ENCODE measurements at regions not wholly inside any gene's neighbourhood (a gene's known extent, or its start where the extent isn't known, plus 50 kb on each side); places are given as distances from the start of the nearest gene placed in this dataset.

GRCh38 chr2:84088656-84089055 is 370.4 kb downstream of the SUCLG1 start:
- TF ChIP-seq CTCF (optimal IDR thresholded peaks at IDR 0.05 in 1 of 3, IDR thresholded peaks at IDR 0.05 in 1 of 3, conservative IDR thresholded peaks at IDR 0.05 in 1 of 3; ENCODE audit: extremely low read depth in 1 of 3, insufficient read depth in 2 of 3, low read length in 3 of 3) (no peak), EZH2 (IDR thresholded peaks at IDR 0.05; ENCODE audit: low read length) (no peak)
